ENCODE measurements at regions not wholly inside any gene's neighbourhood (a gene's known extent, or its start where the extent isn't known, plus 50 kb on each side); places are given as distances from the start of the nearest gene placed in this dataset.

DNA sequence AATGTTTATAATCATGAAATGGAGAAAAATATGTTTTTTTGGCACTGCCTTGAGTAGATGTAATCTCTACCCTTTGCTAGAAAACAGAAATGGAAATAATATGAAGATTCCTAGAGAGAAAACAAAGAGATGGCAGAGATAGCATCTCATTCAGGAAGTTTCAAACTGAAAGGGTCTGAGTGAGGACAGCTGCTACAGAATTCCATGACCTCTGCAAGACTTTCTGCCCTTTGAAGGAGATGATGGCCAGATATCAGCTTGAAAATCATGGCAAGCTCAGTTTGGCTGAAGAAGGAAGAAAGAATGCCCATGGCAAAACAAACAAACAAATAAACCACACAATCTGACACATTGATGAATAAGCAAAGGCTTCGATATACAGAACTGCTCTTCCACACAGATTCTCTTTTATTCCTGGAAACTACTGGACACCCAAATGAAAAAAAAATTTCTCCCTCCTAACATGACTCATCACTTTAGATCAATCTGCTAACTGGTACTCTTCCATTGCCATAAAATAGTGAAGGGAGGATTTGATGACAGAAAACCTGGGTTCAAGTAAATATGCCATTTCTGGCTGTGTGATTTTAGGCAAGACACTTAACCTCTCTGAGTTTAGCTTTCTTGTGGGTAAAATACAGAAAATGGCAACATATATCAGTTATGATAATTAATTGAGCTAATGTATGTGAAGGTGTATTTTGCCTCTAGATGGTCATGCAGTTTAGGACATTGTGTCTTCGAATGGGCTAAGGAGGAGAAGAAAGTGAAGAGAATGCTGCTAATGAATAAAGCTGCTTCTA lies 105.9 kb upstream of the SPACA1 start:
- H3K27me3 ChIP-seq (ENCODE audit: control insufficient read depth in 3 of 3, insufficient read depth in 3 of 3, low read depth in 1 of 3, low read length in 3 of 3) = no peaks in the 10 kb centered on the region
- no peak overlapping the region for H2BK5ac ChIP-seq (ENCODE audit: low read length)
- H3K27ac ChIP-seq (replicated peaks; ENCODE audit: low read length) = no peak overlapping the region
- peaks cover 0 to 5% of the 10 kb centered on the region in 2 donors for H3K4me1 ChIP-seq (ENCODE audit: control insufficient read depth in 2 of 2, insufficient read depth in 1 of 2, low read depth in 1 of 2, low read length in 2 of 2)
- no peaks in the 10 kb centered on the region for H3K79me1 ChIP-seq (ENCODE audit: low read depth, low read length)
- no peak overlapping the region for H3K14ac ChIP-seq (ENCODE audit: low read length)
- no peak overlapping the region for H4K8ac ChIP-seq (ENCODE audit: low read depth, low read length)
- no peak overlapping the region for H4K91ac ChIP-seq (ENCODE audit: low read depth, low read length, poor library complexity)
- H2AK5ac ChIP-seq (ENCODE audit: low read depth, low read length) = no peak overlapping the region
- H2BK120ac ChIP-seq (ENCODE audit: low read depth, low read length) = no peak overlapping the region
- no peak for DNase-seq (ENCODE audit: low spot score)
- H3K23ac ChIP-seq (ENCODE audit: low read depth, low read length, poor library complexity) = no peak overlapping the region
- H3K4ac ChIP-seq (ENCODE audit: low read length) = no peak overlapping the region
- WGBS, 2 donors (ENCODE audit: extremely low coverage in 2 of 2, insufficient read length in 2 of 2, insufficient replicate concordance in 1 of 2) = no CpG with 5 or more reads among the region's 2 CpGs
- no peaks in the 10 kb centered on the region for H3K9me3 ChIP-seq (replicated peaks in 1 of 2; ENCODE audit: control insufficient read depth in 2 of 2, insufficient read depth in 1 of 2, low read depth in 1 of 2, low read length in 2 of 2)
- H2BK15ac ChIP-seq (ENCODE audit: low read length) = no peak overlapping the region
- no peak overlapping the region for H3K4me2 ChIP-seq (ENCODE audit: insufficient read depth, low read length, poor library complexity, severe bottlenecking)
- no peak overlapping the region for H3K4me3 ChIP-seq (ENCODE audit: low read length in 2 of 2)
- no peaks in the 10 kb centered on the region for H3K36me3 ChIP-seq (replicated peaks in 1 of 2; ENCODE audit: control insufficient read depth in 2 of 2, insufficient read depth in 2 of 2, low read length in 2 of 2)
- no peak overlapping the region for H3K18ac ChIP-seq (ENCODE audit: low read length)
- H2AFZ ChIP-seq (ENCODE audit: low read length) = no peak overlapping the region
- no peak overlapping the region for H2BK12ac ChIP-seq (ENCODE audit: low read length)
- H3K9ac ChIP-seq (ENCODE audit: low read depth, low read length, poor library complexity) = no peak overlapping the region

DNA sequence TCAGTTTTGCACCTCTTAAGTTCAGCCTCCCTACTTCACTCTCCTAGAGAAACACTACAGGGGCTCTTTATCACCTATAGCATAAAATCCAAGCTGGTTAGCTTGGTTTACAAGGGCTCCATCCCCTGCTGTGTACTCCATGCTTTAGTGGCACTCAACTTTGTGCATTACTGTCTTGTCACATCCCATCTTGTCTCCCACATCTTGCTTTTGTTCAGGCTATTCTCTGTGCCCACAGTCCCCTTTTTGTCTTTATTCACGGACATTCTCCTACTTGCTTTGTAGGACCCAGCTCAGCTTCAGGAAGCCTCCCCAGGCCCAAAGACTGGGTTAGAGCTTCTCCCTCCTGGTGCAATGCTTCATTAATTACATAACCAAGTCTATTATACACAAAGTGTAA lies 107.9 kb upstream of the SPACA1 start:
- no peak overlapping the region for H3K23ac ChIP-seq (ENCODE audit: low read depth, low read length, poor library complexity)
- DNase-seq (ENCODE audit: low spot score) = no peak
- no peak overlapping the region for H3K18ac ChIP-seq (ENCODE audit: low read length)
- H3K4me3 ChIP-seq (ENCODE audit: low read length in 2 of 2) = no peak overlapping the region
- no peak overlapping the region for H3K4ac ChIP-seq (ENCODE audit: low read length)
- H3K9me3 ChIP-seq (replicated peaks in 1 of 2; ENCODE audit: control insufficient read depth in 2 of 2, insufficient read depth in 1 of 2, low read depth in 1 of 2, low read length in 2 of 2) = no peaks in the 10 kb centered on the region
- no peaks in the 10 kb centered on the region for H3K36me3 ChIP-seq (replicated peaks in 1 of 2; ENCODE audit: control insufficient read depth in 2 of 2, insufficient read depth in 2 of 2, low read length in 2 of 2)
- no peak overlapping the region for H3K9ac ChIP-seq (ENCODE audit: low read depth, low read length, poor library complexity)
- H3K27me3 ChIP-seq (ENCODE audit: control insufficient read depth in 3 of 3, insufficient read depth in 3 of 3, low read depth in 1 of 3, low read length in 3 of 3) = no peaks in the 10 kb centered on the region
- H2AFZ ChIP-seq (ENCODE audit: low read length) = no peak overlapping the region
- H4K91ac ChIP-seq (ENCODE audit: low read depth, low read length, poor library complexity) = no peak overlapping the region
- no CpG with 5 or more reads among the region's 1 CpG for WGBS, 2 donors (ENCODE audit: extremely low coverage in 2 of 2, insufficient read length in 2 of 2, insufficient replicate concordance in 1 of 2)
- H3K14ac ChIP-seq (ENCODE audit: low read length) = no peak overlapping the region
- no peak overlapping the region for H2BK15ac ChIP-seq (ENCODE audit: low read length)
- H3K4me2 ChIP-seq (ENCODE audit: insufficient read depth, low read length, poor library complexity, severe bottlenecking) = no peak overlapping the region
- no peak overlapping the region for H2BK12ac ChIP-seq (ENCODE audit: low read length)
- no peak overlapping the region for H4K8ac ChIP-seq (ENCODE audit: low read depth, low read length)
- no peaks in the 10 kb centered on the region for H3K79me1 ChIP-seq (ENCODE audit: low read depth, low read length)
- H3K4me1 ChIP-seq (ENCODE audit: control insufficient read depth in 2 of 2, insufficient read depth in 1 of 2, low read depth in 1 of 2, low read length in 2 of 2) = peaks cover 0 to 3% of the 10 kb centered on the region in 2 donors
- no peak overlapping the region for H2BK120ac ChIP-seq (ENCODE audit: low read depth, low read length)
- H2AK5ac ChIP-seq (ENCODE audit: low read depth, low read length) = no peak overlapping the region
- H2BK5ac ChIP-seq (ENCODE audit: low read length) = no peak overlapping the region
- no peak overlapping the region for H3K27ac ChIP-seq (replicated peaks; ENCODE audit: low read length)

DNA sequence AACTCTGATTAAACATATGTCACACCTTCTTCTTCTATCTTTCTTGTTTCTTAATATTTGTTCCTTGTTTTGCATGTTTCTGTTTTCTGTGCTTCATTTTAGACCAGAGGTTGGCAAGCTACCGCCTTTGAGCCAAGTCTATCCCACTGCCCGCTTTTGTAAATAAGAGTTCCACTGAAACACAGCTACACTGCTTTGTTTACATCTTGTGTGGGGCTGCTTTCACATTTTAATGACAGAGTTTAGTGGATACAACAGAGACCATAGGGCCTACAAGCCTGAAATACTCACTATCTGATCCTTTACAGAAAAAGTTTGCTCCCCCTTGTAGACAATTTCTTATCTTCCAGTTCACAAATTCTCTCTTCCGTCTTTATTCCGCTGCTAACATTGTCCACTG lies 109.4 kb upstream of the SPACA1 start:
- Histone ChIP-seq H2BK15ac (ENCODE audit: low read length) (no peak overlapping the region), H3K4ac (ENCODE audit: low read length) (no peak overlapping the region), H3K36me3 (replicated peaks in 1 of 2; ENCODE audit: control insufficient read depth in 2 of 2, insufficient read depth in 2 of 2, low read length in 2 of 2) (no peaks in the 10 kb centered on the region), H2AK5ac (ENCODE audit: low read depth, low read length) (no peak overlapping the region), H3K4me2 (ENCODE audit: insufficient read depth, low read length, poor library complexity, severe bottlenecking) (no peak overlapping the region), H3K9ac (ENCODE audit: low read depth, low read length, poor library complexity) (no peak overlapping the region), H3K23ac (ENCODE audit: low read depth, low read length, poor library complexity) (no peak overlapping the region), H3K4me3 (ENCODE audit: low read length in 2 of 2) (no peak overlapping the region), H4K8ac (ENCODE audit: low read depth, low read length) (no peak overlapping the region), H3K27ac (replicated peaks; ENCODE audit: low read length) (no peak overlapping the region), H3K79me1 (ENCODE audit: low read depth, low read length) (no peaks in the 10 kb centered on the region), H3K14ac (ENCODE audit: low read length) (no peak overlapping the region), H3K18ac (ENCODE audit: low read length) (no peak overlapping the region), H3K9me3 (replicated peaks in 1 of 2; ENCODE audit: control insufficient read depth in 2 of 2, insufficient read depth in 1 of 2, low read depth in 1 of 2, low read length in 2 of 2) (no peaks in the 10 kb centered on the region), H2BK120ac (ENCODE audit: low read depth, low read length) (no peak overlapping the region), H3K4me1 (ENCODE audit: control insufficient read depth in 2 of 2, insufficient read depth in 1 of 2, low read depth in 1 of 2, low read length in 2 of 2) (peaks cover 0 to 3% of the 10 kb centered on the region in 2 donors), H4K91ac (ENCODE audit: low read depth, low read length, poor library complexity) (no peak overlapping the region), H3K27me3 (ENCODE audit: control insufficient read depth in 3 of 3, insufficient read depth in 3 of 3, low read depth in 1 of 3, low read length in 3 of 3) (no peaks in the 10 kb centered on the region), H2BK5ac (ENCODE audit: low read length) (no peak overlapping the region), H2AFZ (ENCODE audit: low read length) (no peak overlapping the region), H2BK12ac (ENCODE audit: low read length) (no peak overlapping the region)
- DNase-seq (ENCODE audit: low spot score) = no peak
- no CpG with 5 or more reads among the region's 4 CpGs for WGBS, 2 donors (ENCODE audit: extremely low coverage in 2 of 2, insufficient read length in 2 of 2, insufficient replicate concordance in 1 of 2)

GRCh38 chr6:87936065-87936464 lies 111.6 kb upstream of the SPACA1 start:
- H2BK15ac ChIP-seq (ENCODE audit: low read length) = no peak overlapping the region

More at GRCh38 chr6:87936065-87936464, 111.6 kb upstream of the SPACA1 start:
- WGBS, 2 donors (ENCODE audit: extremely low coverage in 2 of 2, insufficient read length in 2 of 2, insufficient replicate concordance in 1 of 2) = no CpG with 5 or more reads among the region's 9 CpGs
- Histone ChIP-seq H3K4me2 (ENCODE audit: insufficient read depth, low read length, poor library complexity, severe bottlenecking) (no peak overlapping the region), H2BK12ac (ENCODE audit: low read length) (no peak overlapping the region), H3K4me3 (ENCODE audit: low read length in 2 of 2) (no peak overlapping the region), H2AFZ (ENCODE audit: low read length) (no peak overlapping the region), H2AK5ac (ENCODE audit: low read depth, low read length) (peak overlapping the region; percentile 21), H3K9me3 (replicated peaks in 1 of 2; ENCODE audit: control insufficient read depth in 2 of 2, insufficient read depth in 1 of 2, low read depth in 1 of 2, low read length in 2 of 2) (no peaks in the 10 kb centered on the region), H4K8ac (ENCODE audit: low read depth, low read length) (no peak overlapping the region), H3K27me3 (ENCODE audit: control insufficient read depth in 3 of 3, insufficient read depth in 3 of 3, low read depth in 1 of 3, low read length in 3 of 3) (no peaks in the 10 kb centered on the region), H3K9ac (ENCODE audit: low read depth, low read length, poor library complexity) (no peak overlapping the region), H3K36me3 (replicated peaks in 1 of 2; ENCODE audit: control insufficient read depth in 2 of 2, insufficient read depth in 2 of 2, low read length in 2 of 2) (no peaks in the 10 kb centered on the region), H2BK120ac (ENCODE audit: low read depth, low read length) (no peak overlapping the region), H4K91ac (ENCODE audit: low read depth, low read length, poor library complexity) (no peak overlapping the region), H3K23ac (ENCODE audit: low read depth, low read length, poor library complexity) (no peak overlapping the region), H3K27ac (replicated peaks; ENCODE audit: low read length) (no peak overlapping the region), H3K4ac (ENCODE audit: low read length) (no peak overlapping the region), H2BK5ac (ENCODE audit: low read length) (no peak overlapping the region), H3K14ac (ENCODE audit: low read length) (no peak overlapping the region), H3K4me1 (ENCODE audit: control insufficient read depth in 2 of 2, insufficient read depth in 1 of 2, low read depth in 1 of 2, low read length in 2 of 2) (peaks cover 0 to 3% of the 10 kb centered on the region in 2 donors), H3K18ac (ENCODE audit: low read length) (no peak overlapping the region), H3K79me1 (ENCODE audit: low read depth, low read length) (no peaks in the 10 kb centered on the region)
- no peak for DNase-seq (ENCODE audit: low spot score)

Measured in neuronal stem cell (in vitro differentiated cells).